HG03196 (cell line): ENCODE measurements at regions not wholly inside any gene's neighbourhood (a gene's known extent, or its start where the extent isn't known, plus 50 kb on each side); places are given as distances from the start of the nearest gene placed in this dataset.
"Not testable (repeated sequence)": the region's sequence is repeated elsewhere in the genome, so short reads cannot be mapped to it uniquely, and the experiment has no call there.

Experiments used
- ATAC-seq: cut with Tn5 transposase; IDR thresholded peaks from one replicate; pipeline ENCODE4 v1.9.1; 2021; ENCODE audit not compliant: unreplicated experiment

DNA sequence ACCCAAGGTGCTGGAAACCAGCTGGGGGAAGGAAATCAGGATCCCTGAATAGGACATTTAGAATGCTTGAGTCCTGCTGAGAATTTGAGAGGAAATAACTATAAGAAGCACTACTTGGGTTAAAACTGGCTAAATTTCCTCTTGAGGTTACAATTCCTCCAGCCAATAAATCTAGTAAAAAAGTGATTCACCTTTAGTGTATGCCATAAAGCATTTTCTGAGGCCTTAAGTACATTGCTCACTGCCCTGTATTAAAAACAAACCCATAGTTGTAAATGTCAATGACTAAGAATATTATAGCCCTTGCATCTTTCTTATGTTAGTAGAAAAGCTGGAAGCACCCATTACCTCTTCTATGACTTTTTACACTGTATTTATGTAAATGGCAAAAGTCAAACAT lies 634.7 kb upstream of the ARRDC3 start:
- no peak for ATAC-seq

DNA sequence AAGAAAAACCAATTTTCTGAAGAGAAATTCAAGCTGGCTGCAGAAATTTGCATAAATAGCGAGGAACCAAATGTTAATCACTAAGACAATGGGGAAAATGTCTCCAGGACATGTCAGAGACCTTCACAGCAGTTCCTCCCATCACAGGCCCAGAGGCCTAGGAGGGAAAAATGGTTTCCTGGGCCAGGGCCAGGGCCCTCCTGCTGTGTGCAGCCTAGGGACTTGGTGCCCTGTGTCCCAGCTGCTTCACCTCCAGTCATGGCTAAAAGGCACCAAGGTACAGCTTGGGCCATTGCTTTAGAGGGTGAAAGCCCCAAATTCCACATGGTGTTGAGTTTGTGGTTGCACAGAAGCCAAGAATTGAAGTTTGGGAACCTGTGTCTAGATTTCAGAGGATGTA lies 628.7 kb upstream of the ARRDC3 start:
- not testable (repeated sequence) for ATAC-seq

DNA sequence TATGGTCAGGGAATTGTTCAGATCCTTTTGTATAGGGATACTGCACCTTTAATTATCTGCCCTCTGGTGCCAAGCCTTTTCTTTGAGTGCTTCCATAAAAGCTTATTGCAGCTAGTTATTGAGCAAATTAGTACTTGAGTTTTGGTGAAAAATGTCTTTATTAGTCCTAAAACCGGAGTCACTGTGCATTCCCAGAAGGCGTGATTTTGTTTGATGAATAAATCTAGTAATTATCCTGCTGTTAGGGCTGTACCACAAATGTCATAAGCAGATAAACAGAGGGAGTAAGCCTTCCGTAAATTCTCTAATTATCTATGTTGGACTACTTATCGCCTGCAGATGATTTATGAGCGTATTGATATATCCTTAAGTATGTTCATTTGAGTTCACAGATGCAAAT lies 620.7 kb upstream of the ARRDC3 start:
- no peak for ATAC-seq

- ATAC-seq, result no peak
Measured at GRCh38 chr5:92002721-92003274, 619.7 kb upstream of the ARRDC3 start.

DNA sequence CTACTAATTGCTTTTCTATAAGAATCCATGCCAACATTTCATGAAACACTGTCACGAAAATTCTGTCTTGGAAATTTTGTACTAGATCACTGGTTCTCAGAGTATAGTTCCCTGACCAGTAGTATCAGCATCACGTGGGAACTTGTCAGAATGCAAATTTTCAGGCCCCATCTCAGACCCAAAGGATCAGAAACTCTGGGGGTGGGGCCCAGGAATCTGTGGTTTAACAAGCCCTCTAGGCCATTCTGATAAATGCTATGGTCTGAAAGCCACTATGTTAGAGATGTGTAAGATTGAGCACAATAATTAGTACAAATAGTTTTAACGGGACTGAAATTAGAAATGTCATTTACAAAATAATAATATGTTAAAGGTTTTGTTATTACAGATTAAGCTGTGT lies 615.7 kb upstream of the ARRDC3 start:
- no peak for ATAC-seq

- ATAC-seq, result no peak
Measured at GRCh38 chr5:91983869-91984268, 600.8 kb upstream of the ARRDC3 start.

- no peak for ATAC-seq
Measured at GRCh38 chr5:91978221-91978882, 595.2 kb upstream of the ARRDC3 start.

GRCh38 chr5:91977579-91977978 lies 594.5 kb upstream of the ARRDC3 start:
- no peak for ATAC-seq

- ATAC-seq, result no peak
Measured at GRCh38 chr5:91976451-91976850, 593.3 kb upstream of the ARRDC3 start.

- no peak for ATAC-seq
Measured at GRCh38 chr5:91963166-91963565, 580.0 kb upstream of the ARRDC3 start.

GRCh38 chr5:91957666-91958065 lies 574.5 kb upstream of the ARRDC3 start:
- ATAC-seq, result no peak

DNA sequence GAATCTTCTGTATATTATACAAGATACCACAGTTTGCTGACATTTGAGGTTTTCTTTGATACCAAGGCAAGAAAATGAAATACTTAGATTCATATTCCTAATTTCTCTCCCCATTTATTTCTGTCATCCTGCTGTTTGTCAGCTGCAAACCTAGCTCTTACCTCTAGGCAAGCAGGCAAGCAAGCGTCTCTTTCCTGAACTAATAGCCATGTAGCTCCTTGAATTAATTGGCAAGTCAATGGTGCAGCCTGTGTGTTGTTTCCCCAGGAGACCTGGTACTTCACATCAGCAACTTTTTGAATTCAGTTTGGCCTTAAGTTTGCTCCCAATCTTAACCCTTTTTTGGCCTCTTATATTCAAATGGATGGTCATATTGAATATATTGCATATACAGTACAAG lies 573.6 kb upstream of the ARRDC3 start:
- no peak for ATAC-seq

DNA sequence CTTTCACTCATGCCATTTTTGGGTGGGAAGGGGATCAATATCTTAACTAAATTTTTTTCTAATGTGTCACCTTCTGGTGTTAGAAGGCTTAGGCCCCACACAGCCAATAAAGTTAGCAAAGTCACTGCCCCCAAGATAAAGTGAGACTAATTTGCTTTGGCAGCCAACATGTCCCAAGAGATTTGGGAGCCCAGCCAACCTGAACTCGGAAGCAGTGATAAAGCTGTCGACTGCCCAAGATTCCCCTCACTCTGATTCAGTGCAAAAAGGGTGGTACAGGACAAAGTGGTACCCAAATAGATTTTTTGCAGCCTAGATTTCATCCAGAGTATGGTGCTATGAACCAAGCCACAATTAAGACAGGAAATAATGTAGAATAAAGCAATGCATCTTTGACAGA lies 572.5 kb upstream of the ARRDC3 start:
- ATAC-seq, result no peak

DNA sequence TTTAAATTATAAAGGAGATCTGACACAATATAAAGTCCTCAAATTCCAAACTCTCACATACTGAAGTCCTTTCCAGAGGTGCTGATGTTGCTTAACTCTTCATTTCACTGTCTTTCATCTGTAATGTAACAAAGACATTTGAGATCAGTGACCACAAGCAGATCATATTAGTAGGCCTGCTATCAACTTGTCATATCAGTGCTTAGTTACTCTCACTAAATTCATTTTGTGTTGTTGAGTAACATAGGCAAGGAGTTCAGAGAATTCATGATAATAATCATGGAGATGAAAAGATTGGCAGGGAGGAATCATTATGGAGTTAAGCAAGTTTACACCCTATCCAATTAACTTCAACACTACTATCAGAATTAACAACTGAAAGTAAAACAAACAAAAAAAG lies 571.0 kb upstream of the ARRDC3 start:
- no peak for ATAC-seq

- ATAC-seq, result no peak
Measured at GRCh38 chr5:91950328-91950727, 567.2 kb upstream of the ARRDC3 start.

DNA sequence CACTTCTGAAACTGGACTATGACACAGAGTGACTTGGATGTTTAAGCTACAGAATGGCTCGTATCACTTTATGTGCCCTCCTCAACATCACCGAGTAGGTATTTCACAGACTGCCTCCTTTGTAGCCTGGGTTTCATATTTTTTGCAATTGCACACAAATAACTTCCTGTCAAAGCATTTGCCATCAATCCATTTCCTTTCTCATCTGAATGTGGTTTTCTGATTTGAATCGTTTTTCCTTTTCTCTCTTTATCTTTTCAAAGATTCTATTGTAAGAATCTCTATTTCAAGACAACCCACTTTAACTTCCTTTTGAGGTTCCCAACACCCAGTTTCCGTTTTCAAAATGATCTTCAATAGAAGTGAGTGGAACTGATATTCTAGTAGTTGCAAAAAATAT lies 563.8 kb upstream of the ARRDC3 start:
- no peak for ATAC-seq

DNA sequence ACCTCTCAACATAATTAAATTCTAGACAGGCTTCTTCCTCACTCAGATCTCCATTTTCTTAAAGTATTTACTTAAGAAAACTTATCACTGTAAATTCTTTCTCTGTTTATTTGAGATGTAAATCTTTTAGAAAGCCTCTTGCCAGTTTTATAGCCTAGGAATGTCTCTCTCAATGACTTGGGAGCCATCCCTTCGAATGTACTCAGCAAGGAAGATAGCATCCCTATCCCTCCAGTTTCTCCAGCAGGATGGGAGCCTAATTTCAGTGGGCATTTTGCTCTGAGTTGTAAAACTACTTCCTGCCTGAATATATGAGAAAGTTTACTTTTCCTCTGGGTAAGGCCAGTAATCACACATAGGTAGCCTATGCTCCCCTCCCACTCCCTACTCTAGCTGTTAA lies 558.5 kb upstream of the ARRDC3 start:
- ATAC-seq, result no peak

DNA sequence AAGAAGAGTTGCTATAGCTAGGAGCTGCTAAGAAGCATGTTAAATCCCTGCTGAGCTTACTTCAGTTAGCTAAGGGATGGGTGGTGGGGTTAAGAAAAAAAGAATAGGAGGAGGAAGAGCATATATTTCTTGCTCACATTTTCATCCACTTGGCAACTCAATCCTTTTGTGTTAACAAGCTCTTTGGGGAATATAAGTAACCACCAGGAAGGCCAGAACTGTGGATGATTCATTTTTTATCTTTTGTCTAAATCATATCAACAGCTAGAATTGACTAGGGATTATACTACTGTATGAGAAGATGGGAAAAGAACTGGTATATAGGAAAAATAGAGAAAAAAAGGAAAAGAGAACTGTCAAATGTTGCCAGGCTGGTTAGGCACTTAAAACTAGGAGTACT lies 555.3 kb upstream of the ARRDC3 start:
- no peak for ATAC-seq

DNA sequence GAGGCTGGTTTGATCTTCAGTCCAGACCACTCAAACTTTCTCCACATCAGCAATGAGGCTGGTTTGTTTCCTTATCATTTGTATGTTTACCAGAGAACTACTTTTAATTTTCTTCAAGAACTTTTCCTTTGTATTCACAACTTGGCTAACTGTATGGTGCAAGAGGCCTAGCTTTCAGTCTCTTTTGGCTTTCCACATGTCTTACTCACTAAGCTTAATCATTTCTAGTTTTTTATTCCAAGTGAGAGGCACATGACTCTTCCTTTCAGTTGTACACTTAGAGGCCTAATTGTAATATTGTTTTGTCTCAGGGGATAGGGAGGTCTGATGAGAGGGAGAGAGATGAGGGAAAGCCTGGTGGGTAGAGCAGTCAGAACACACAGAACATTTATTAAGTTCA lies 554.0 kb upstream of the ARRDC3 start:
- ATAC-seq, result no peak

DNA sequence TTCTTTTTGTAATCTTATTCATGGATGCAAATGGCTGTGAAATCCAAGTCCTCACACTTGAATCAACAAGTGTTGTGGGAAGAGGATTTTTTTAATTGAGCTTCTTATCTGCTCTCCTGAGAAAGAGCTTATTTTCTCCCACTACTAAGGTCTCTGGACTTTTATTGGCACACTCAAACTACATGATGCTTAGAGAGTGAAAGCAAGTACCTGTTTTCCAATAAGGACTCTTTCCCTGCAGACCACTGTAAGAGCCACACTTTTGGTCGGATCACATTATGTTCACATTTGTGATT lies 546.4 kb upstream of the ARRDC3 start:
- ATAC-seq, result no peak

GRCh38 chr5:91928754-91929521 lies 545.8 kb upstream of the ARRDC3 start:
- no peak for ATAC-seq

DNA sequence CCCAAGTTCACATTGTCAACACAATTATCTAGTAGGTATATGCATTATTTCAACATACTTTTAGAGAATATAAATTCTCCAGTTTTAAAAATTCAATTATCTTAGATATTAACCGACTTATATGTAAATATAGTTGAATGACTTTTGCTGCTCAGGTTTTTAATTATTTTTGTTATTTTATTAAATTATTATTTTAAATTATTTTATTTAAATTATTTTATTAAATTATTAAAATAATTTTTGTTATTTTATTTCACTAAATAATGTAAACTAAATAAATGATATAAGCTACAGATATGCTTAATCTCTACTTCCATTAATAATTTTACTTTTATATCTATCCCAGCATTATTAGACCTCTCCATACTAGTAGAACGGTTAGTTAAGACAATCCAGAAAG lies 544.3 kb upstream of the ARRDC3 start:
- no peak for ATAC-seq

GRCh38 chr5:91925249-91925648 lies 542.1 kb upstream of the ARRDC3 start:
- ATAC-seq, result no peak
